ENCODE measurements at regions not wholly inside any gene's neighbourhood (a gene's known extent, or its start where the extent isn't known, plus 50 kb on each side); places are given as distances from the start of the nearest gene placed in this dataset.

GRCh38 chr6:141347906-141348492 is 784.7 kb upstream of the GJE1 start:
- DNase-seq (ENCODE audit: low spot score) (no peak), ATAC-seq (ENCODE audit: low FRiP score) (no peak)
- no peak for TF ChIP-seq CTCF (IDR thresholded peaks at IDR 0.05)

GRCh38 chr6:141347086-141347485 is 785.6 kb upstream of the GJE1 start:
- TF ChIP-seq CTCF (IDR thresholded peaks at IDR 0.05): no peak
- DNase-seq (ENCODE audit: low spot score) (no peak), ATAC-seq (ENCODE audit: low FRiP score) (peak; percentile 82)

- no peak for ATAC-seq (ENCODE audit: low FRiP score)
- TF ChIP-seq CTCF (IDR thresholded peaks at IDR 0.05): no peak
- DNase-seq (ENCODE audit: low spot score): no peak
Observed at GRCh38 chr6:141346535-141346934, 786.2 kb upstream of the GJE1 start.

- ATAC-seq (ENCODE audit: low FRiP score) (no peak), DNase-seq (ENCODE audit: low spot score) (no peak)
- TF ChIP-seq CTCF (IDR thresholded peaks at IDR 0.05): no peak
Observed at GRCh38 chr6:141337191-141337590, 795.5 kb upstream of the GJE1 start.

- TF ChIP-seq CTCF (IDR thresholded peaks at IDR 0.05): no peak
- ATAC-seq (ENCODE audit: low FRiP score): no peak
- no peak for DNase-seq (ENCODE audit: low spot score)
Observed at GRCh38 chr6:141335477-141336273, 797.0 kb upstream of the GJE1 start.

GRCh38 chr6:141326925-141327324 is 805.8 kb upstream of the GJE1 start:
- ATAC-seq (ENCODE audit: low FRiP score) (no peak), DNase-seq (ENCODE audit: low spot score) (no peak)
- TF ChIP-seq CTCF (IDR thresholded peaks at IDR 0.05): no peak

- ATAC-seq (ENCODE audit: low FRiP score) (peak; percentile 98), DNase-seq (ENCODE audit: low spot score) (peak; percentile 24)
- no peak for TF ChIP-seq CTCF (IDR thresholded peaks at IDR 0.05)
Observed at GRCh38 chr6:141326426-141326825, 806.3 kb upstream of the GJE1 start.
